Fibroblast of skin of abdomen (primary cell): ENCODE measurements at regions not wholly inside any gene's neighbourhood (a gene's known extent, or its start where the extent isn't known, plus 50 kb on each side); places are given as distances from the start of the nearest gene placed in this dataset.

Experiments
- DNase-seq: peaks from one replicate; pipeline ENCODE4 v3.0.0-alpha.2; 2013

GRCh38 chr5:176180339-176180738 lies 57.9 kb upstream of the SIMC1 start:
- DNase-seq = peak; percentile 10

GRCh38 chr5:176180781-176181180 lies 57.4 kb upstream of the SIMC1 start:
- DNase-seq = no peak

GRCh38 chr5:176181271-176181855 lies 56.9 kb upstream of the SIMC1 start:
- DNase-seq = no peak

GRCh38 chr5:176183321-176184074 lies 54.7 kb upstream of the SIMC1 start:
- no peak for DNase-seq

- DNase-seq = no peak
Measured at GRCh38 chr5:176184608-176185132, 53.6 kb upstream of the SIMC1 start.

GRCh38 chr5:176185133-176185733 lies 53.0 kb upstream of the SIMC1 start:
- DNase-seq = no peak

- DNase-seq = no peak
Measured at GRCh38 chr5:176186107-176186506, 52.1 kb upstream of the SIMC1 start.

GRCh38 chr5:176187276-176188062 lies 50.8 kb upstream of the SIMC1 start:
- DNase-seq = no peak

- DNase-seq = no peak
Measured at GRCh38 chr5:176188085-176188484, 50.1 kb upstream of the SIMC1 start.
